Ovary (tissue), 3 donors: ENCODE measurements at regions not wholly inside any gene's neighbourhood (a gene's known extent, or its start where the extent isn't known, plus 50 kb on each side); places are given as distances from the start of the nearest gene placed in this dataset.

ENCODE experiments used
- CTCF ChIP-seq, 3 donors: fragments of 450-650 bp in 2 of 3; fragments of 200-600 bp in 1 of 3; IDR thresholded peaks; one replicate each; pipeline versions ENCODE4 v1.5.1 to v1.8.0; 2016 to 2022; ENCODE audit warnings: antibody characterized with exemption in 3 of 3, mild to moderate bottlenecking in 1 of 3
- EP300 ChIP-seq: sonication (generic); formaldehyde crosslinking; IDR thresholded peaks from one replicate; pipeline ENCODE4 v1.6.1; 2017; ENCODE audit warnings: antibody characterized with exemption
- POLR2A ChIP-seq: fragments of 450-650 bp; IDR thresholded peaks from one replicate; pipeline ENCODE4 v1.6.1; 2017; ENCODE audit warnings: antibody characterized with exemption, mild to moderate bottlenecking, moderate library complexity
- donor health status: DM: no; HTN: no; CAD: no.

- TF ChIP-seq POLR2A, result no peak
- no peak for TF ChIP-seq CTCF (IDR thresholded peaks at IDR 0.05)
- TF ChIP-seq EP300, result no peak
Measured at GRCh38 chr12:115160271-115161128, 476.5 kb upstream of the TBX3 start.
